Activated CD8-positive, alpha-beta memory T cell treated with anti-CD3 and anti-CD28 coated beads, Interleukin-2, amount 50 U/mL, for 48 hours (primary cell): ENCODE measurements at regions not wholly inside any gene's neighbourhood (a gene's known extent, or its start where the extent isn't known, plus 50 kb on each side); places are given as distances from the start of the nearest gene placed in this dataset.
"Not testable (repeated sequence)": the region's sequence is repeated elsewhere in the genome, so short reads cannot be mapped to it uniquely, and the experiment has no call there.

Source experiments
- DNase-seq: peaks from one replicate; pipeline ENCODE4 v3.0.0-alpha.2; 2020

- DNase-seq, result no peak
Observed at GRCh38 chrX:13420545-13421183, 100.8 kb upstream of the ATXN3L start.

GRCh38 chrX:13419918-13420317 is 100.1 kb upstream of the ATXN3L start:
- no peak for DNase-seq

- DNase-seq, result no peak
Observed at GRCh38 chrX:13419276-13419675, 99.4 kb upstream of the ATXN3L start.

- DNase-seq, result no peak
Observed at GRCh38 chrX:13418126-13419097, 98.6 kb upstream of the ATXN3L start.

GRCh38 chrX:13415509-13415908 is 95.7 kb upstream of the ATXN3L start:
- no peak for DNase-seq

GRCh38 chrX:13414006-13414647 is 94.3 kb upstream of the ATXN3L start:
- DNase-seq, result no peak

- no peak for DNase-seq
Observed at GRCh38 chrX:13412208-13412600, 92.4 kb upstream of the ATXN3L start.

GRCh38 chrX:13411496-13412207 is 91.8 kb upstream of the ATXN3L start:
- no peak for DNase-seq

GRCh38 chrX:13408599-13408998 is 88.7 kb upstream of the ATXN3L start:
- DNase-seq, result not testable (repeated sequence)

- DNase-seq, result not testable (repeated sequence)
Observed at GRCh38 chrX:13404777-13405176, 84.9 kb upstream of the ATXN3L start.

- no peak for DNase-seq
Observed at GRCh38 chrX:13404364-13404763, 84.5 kb upstream of the ATXN3L start.

GRCh38 chrX:13401724-13402123 is 81.9 kb upstream of the ATXN3L start:
- DNase-seq, result no peak

- no peak for DNase-seq
Observed at GRCh38 chrX:13398839-13399238, 79.0 kb upstream of the ATXN3L start.

GRCh38 chrX:13397878-13398818 is 78.3 kb upstream of the ATXN3L start:
- DNase-seq, result no peak

GRCh38 chrX:13396924-13397323 is 77.1 kb upstream of the ATXN3L start:
- no peak for DNase-seq

- DNase-seq, result no peak
Observed at GRCh38 chrX:13389501-13389900, 69.6 kb upstream of the ATXN3L start.

- no peak for DNase-seq
Observed at GRCh38 chrX:13387666-13388494, 68.0 kb upstream of the ATXN3L start.

GRCh38 chrX:13386636-13387035 is 66.8 kb upstream of the ATXN3L start:
- no peak for DNase-seq

- DNase-seq, result no peak
Observed at GRCh38 chrX:13386092-13386491, 66.2 kb upstream of the ATXN3L start.

- DNase-seq, result no peak
Observed at GRCh38 chrX:13383907-13384306, 64.1 kb upstream of the ATXN3L start.

GRCh38 chrX:13381514-13381913 is 61.7 kb upstream of the ATXN3L start:
- no peak for DNase-seq
